NCI-H510A (cell line): ENCODE measurements at regions not wholly inside any gene's neighbourhood (a gene's known extent, or its start where the extent isn't known, plus 50 kb on each side); places are given as distances from the start of the nearest gene placed in this dataset.
"Not testable (repeated sequence)": the region's sequence is repeated elsewhere in the genome, so short reads cannot be mapped to it uniquely, and the experiment has no call there.

Experiments
- DNase-seq: peaks from one replicate; lab custom pipeline; 2025; lab: John Stamatoyannopoulos, UW

GRCh38 chr2:234406085-234406484 lies 90.8 kb downstream of the ARL4C start:
- peak; percentile 20 for DNase-seq

GRCh38 chr2:234405462-234405861 lies 91.4 kb downstream of the ARL4C start:
- no peak for DNase-seq

DNA sequence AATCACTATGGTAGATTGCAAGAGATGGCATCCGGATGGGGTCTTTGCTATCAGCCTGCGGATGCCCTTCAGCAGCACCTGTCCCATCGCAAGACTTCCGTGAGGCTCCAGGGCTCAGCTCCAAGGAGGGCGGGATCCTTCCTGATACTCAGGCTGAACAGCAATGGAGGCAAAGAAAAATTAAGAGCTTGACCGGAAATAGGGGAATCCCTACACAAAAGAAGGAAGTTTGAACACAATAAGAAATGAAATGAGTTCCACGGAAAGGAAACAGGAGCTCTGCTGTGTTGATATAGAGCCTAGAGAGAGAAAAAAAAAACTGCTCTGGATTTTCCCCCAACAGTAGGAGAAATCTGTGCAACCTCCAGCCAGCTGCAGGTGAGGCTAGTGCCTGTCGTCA lies 91.9 kb downstream of the ARL4C start:
- DNase-seq: no peak

DNA sequence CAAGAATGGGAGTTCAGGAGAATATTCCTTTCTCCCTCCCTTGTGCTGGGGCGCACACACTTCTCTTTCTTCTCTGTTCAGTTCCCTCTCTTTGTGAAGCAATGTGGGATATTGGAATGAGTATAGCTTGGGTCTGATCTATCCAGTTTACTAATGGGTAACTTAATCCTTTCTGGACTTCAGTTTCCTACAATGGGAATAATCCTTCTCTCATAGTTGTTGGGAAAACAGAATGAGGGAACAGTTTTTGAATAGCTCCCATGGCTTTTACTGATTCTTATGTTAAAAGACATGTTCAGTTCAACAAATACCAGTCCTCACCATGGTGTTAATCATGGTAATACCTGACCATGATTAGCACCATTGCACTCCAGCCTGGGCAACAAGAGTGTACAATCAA lies 93.1 kb downstream of the ARL4C start:
- DNase-seq: no peak

DNA sequence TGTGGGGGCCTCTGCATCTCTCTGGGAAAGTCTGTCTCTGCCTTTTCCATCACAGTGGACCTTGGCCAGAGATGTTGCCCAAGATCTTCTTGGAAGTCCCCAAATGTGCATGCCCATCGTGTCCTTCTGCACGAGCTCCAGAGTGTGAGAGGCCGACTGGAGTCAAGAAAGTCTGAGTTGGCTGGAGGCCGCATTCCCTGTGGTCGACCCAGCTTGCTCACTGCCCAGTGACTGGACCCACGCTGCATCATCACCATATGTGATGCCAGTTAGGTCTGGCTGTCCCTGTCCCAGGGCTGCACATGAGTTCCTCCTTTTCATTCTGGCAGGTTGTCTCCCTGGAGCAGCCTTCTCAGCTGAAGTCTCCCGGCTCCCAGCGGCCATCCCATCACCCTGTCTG lies 93.8 kb downstream of the ARL4C start:
- DNase-seq: no peak

DNA sequence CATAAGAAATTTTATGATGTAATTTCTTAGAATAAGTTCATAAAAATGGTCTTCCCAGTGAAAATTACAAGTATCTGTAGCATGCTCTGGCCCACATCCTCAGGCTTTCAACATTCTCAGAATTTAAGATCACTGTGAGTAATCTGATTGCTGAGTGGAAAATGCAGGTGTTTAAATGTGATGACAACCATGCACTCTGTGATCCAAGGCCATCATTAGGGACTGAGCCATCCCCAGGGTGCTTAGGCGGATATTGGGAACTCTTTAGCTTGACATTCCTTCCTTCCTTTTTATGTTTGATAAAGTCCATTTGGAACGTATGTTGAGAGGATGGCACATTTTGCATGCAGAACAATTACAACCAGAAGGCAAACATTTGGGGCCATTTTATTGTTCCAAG lies 95.5 kb downstream of the ARL4C start:
- no peak for DNase-seq

GRCh38 chr2:234399451-234400246 lies 97.2 kb downstream of the ARL4C start:
- DNase-seq: no peak

GRCh38 chr2:234398531-234398930 lies 98.3 kb downstream of the ARL4C start:
- DNase-seq: no peak

DNA sequence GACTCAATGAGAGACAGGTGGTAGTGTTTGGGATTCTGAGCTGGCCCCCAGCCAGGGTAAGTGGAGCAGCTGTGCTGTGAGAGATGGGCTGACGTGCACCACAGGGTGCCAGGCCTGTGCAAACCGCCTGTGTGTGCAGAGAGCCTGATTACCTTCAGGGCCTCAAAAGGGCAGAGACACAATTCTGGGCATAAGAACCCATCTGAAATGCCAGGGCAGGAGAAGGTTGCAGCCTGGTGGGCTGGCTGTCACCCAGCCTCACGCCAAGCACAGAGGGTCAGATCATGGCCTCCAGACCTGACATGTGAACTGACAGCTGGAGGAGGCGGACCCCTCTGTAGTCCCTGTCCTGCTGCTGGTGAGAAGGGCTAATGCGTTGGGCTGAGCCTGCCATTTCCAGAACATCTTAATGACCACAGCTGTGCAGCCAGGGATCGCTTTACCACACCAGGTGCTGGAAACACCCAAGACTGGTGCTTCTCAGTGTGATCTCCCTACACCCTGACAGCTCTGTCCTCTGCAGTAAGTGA lies 100.9 kb downstream of the ARL4C start:
- peak; percentile 94 for DNase-seq

DNA sequence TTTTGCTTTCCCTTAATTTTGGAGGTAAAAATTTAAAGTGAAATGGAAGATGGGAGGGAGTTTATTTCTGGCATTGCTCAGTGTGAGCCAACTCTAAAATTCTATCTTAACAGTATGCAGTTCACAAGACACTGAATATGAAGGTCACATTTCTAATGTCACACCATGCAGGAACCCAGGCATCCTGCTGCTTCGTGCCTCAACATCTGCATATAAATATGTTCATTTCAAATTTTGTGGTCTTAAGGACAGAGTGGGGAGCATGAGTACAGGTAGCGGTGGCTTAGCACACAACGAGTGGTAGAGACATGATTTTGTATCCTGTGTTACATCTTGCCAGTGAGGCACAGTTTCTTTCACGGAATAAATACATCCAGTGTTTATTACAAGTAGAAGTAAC lies 102.4 kb downstream of the ARL4C start:
- no peak for DNase-seq

- no peak for DNase-seq
Observed at GRCh38 chr2:234393354-234393753, 103.5 kb downstream of the ARL4C start.

- no peak for DNase-seq
Observed at GRCh38 chr2:234392041-234392615, 104.8 kb downstream of the ARL4C start.

DNA sequence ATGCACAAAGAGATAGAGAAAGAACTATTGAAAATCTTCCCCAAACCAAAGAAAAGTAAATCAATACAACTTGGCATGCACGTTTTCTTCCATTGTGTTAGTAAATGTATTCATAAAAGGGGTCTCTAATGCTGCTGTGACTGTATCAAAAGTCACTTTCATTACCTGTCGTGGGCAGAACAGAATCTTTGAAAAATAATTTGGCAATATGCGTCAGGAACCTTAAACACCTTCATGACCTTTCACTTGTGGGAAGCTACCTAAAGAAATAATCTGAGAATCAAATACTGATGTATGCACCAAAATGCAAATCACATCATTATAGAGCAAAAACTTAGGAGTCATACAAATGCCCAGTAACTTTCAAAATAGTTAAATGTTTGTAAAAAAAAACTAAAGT lies 105.3 kb downstream of the ARL4C start:
- DNase-seq: no peak

GRCh38 chr2:234389661-234390060 lies 107.2 kb downstream of the ARL4C start:
- DNase-seq: not testable (repeated sequence)

- no peak for DNase-seq
Observed at GRCh38 chr2:234388591-234388990, 108.3 kb downstream of the ARL4C start.

GRCh38 chr2:234386971-234387370 lies 109.9 kb downstream of the ARL4C start:
- no peak for DNase-seq

DNA sequence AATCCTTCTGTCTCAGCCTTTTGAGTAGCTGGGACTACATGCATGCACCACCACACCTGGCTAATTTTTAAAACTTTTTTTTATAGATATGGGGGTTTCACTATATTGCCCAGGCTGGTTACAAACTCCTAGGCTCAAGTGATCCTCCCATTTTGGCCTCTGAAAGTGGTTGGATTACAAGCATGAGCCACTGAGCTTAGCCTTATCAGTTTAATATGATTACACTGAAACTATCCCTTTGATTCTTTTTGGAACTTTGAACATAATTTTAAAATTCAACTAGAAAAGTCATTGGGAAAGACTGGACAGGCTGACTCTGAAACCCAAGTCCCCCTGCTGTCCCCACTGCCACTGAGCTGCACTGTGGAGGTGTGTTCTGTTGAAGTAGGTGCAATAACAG lies 114.8 kb downstream of the ARL4C start:
- DNase-seq: no peak

DNA sequence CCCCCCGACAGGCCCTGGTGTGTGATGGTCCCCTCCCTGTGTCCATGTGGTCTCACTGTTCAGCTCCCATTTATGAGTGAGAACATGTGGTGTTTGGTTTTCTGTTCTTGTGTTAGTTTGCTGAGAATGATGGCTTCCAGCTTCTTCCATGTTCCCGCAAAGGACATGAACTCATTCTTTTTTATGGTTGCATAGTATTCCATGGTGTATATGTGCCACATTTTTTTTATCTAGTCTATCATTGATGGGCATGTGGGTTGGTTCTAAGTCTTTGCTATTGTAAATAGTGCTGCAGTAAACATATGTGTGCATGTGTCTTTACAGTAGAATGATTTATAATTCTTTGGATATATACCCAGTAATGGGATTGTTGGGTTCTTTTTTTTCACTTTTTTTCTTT lies 117.9 kb downstream of the ARL4C start:
- DNase-seq: not testable (repeated sequence)

DNA sequence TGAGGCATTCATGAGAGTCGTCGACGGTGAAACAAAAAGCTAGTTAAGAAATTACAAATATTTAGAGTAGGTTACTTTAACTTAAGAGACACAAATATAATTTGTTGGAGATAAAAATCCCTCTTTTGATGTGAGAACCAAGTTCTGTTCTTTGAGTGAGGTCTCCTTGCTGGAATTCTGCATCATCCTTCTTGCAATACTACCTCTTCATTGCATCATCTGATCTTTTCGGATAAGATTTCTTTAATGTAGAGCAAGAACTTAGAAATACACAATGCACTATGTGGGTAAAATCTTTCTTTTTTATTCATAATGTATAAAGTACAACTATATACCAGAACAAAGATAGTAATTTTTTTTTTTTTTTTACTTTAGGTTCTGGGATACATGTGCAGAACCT lies 118.4 kb downstream of the ARL4C start:
- no peak for DNase-seq

DNA sequence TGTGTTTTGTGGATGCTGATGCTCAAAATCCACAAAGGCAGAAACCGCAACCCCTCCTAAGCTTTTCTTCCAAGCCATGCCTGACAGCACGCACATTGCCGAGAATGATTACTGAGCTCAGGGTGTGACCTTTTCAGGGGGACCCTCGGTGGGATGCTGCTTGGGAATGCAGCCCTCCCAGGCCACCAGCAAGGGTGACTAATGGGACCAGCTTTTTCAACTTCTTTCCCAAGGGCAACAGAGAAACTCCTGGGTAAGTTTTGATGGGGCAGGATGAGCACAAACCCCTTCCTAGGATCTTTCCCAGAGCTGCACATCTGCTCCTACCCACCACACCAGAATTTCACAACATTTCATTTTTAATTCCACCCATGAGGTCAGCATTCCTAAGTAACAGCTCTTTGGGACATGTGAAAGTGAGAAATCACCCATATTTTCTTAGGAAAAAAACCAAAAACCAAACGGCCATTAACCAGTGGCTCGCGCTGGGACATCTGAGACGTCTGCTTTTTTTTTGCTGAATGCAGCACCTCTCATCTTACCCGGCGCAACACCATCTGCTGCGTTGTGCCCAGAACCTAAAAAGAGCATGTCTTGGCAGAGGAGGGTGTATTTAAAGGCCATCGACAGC lies 119.0 kb downstream of the ARL4C start:
- no peak for DNase-seq

- no peak for DNase-seq
Observed at GRCh38 chr2:234376229-234376628, 120.7 kb downstream of the ARL4C start.

DNA sequence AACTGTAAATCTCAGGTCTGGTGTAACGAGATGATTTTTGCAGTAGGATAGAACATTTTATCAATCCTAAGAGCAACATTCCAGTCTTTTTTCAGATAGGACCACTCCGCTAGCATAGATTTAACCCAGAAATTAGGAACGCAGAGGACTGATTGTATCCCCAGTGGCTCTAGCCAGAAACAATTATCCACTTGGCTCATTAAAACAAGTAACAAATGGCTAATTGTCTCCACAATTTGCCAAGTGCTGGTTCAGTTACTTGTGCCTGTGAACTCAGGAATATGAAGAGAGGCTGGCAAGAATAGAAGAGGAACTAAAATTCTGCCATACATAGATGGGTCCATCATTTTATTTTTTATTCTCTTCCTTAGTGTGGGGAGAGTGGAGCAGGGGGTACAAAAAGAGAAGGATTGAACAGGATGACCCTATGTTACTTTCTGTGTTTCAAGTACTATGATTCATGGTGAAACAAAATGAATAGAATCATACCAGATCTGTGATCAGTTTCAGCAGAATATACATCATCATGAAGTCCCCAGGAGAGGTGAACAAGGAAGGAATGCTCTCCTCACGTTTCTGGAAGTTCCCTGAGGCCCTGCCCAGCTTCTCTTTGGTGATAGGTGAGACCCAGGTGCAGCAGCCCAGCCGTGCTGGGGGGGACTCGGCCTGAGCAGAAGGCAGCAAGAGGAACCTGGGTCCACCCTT lies 121.6 kb downstream of the ARL4C start:
- DNase-seq: no peak

GRCh38 chr2:234374736-234375135 lies 122.1 kb downstream of the ARL4C start:
- no peak for DNase-seq
